Stimulated activated memory B cell treated with anti-CD40 and anti-IgM and Interleukin-4, amounts not matched to agents 10 μg/mL and 1 μg/mL and 100 μg/mL, for 72 hours (primary cell): ENCODE measurements at regions not wholly inside any gene's neighbourhood (a gene's known extent, or its start where the extent isn't known, plus 50 kb on each side); places are given as distances from the start of the nearest gene placed in this dataset.
"Not testable (repeated sequence)": the region's sequence is repeated elsewhere in the genome, so short reads cannot be mapped to it uniquely, and the experiment has no call there.

Experiments used
- ATAC-seq: fragments of 150-1000 bp; cut with Tn5 transposase; 2 replicates; pipeline ENCODE4 v1.10.0; 2021
- H3K27ac Mint-ChIP-seq: one replicate; pipeline ENCODE4 v1.8.0; 2022; ENCODE audit warnings: mild to moderate bottlenecking, mixed read lengths
- H3K27me3 Mint-ChIP-seq: one replicate; pipeline ENCODE4 v1.8.0; 2022; ENCODE audit warnings: mixed read lengths
- H3K36me3 Mint-ChIP-seq: one replicate; pipeline ENCODE4 v1.8.0; 2022; ENCODE audit warnings: mixed read lengths
- H3K4me1 Mint-ChIP-seq: one replicate; pipeline ENCODE4 v1.8.0; 2022; ENCODE audit warnings: mixed read lengths
- H3K4me3 Mint-ChIP-seq: one replicate; pipeline ENCODE4 v1.8.0; 2022; ENCODE audit warnings: mild to moderate bottlenecking, moderate library complexity, mixed read lengths
- H3K9me3 Mint-ChIP-seq: one replicate; pipeline ENCODE4 v1.8.0; 2022; ENCODE audit warnings: mixed read lengths

DNA sequence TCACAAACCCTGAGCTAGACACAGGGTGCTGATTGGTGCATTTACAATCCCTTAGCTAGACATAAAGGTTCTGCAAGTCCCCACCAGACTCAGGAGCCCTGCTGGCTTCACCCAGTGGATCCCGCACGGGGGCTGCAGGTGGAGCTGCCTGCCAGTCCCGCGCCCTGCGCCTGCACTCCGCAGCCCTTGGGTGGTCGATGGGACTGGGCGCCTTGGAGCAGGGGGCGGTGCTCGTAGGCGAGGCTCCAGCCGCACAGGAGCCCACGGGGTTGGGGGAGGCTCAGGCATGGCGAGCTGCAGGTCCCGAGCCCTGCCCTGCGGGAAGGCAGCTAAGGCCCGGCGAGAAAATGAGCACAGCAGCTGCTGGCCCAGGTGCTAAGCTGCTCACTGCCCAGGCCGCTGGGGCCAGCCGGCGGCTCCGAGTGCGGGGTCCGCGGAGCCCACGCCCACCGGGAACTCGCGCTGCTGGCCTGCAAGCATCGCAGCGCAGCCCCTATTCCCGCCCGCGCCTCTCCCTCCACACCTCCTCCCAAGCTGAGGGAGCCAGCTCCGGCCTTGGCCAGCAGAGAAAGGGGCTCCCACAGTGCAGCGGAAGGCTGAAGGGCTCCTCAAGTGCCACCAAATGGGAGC lies 155.2 kb downstream of the SLC25A46 start:
- not testable (repeated sequence) for H3K27me3 Mint-ChIP-seq, H3K4me3 Mint-ChIP-seq, H3K4me1 Mint-ChIP-seq, H3K27ac Mint-ChIP-seq, ATAC-seq, H3K36me3 Mint-ChIP-seq, H3K9me3 Mint-ChIP-seq

DNA sequence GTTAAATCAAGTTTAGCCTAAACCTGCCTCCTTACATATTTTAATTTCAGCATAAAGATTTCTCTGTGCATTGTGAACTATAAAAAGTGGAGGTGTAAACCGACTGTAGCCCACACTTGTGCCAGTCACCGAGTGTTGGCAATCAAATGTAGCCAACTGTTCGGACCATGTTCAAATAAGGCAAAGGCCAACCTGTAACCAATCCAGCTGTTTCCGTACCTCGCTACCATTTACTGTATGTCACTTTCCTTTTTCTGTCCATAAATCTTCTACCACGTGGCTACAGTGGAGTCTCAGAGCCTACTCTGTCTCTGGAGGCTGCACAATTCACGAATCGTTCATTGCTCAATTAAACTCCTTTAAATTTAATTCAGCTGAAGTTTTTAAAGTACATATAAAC lies 156.0 kb downstream of the SLC25A46 start:
- no peaks in the 10 kb centered on the region for H3K27me3 Mint-ChIP-seq
- ATAC-seq = no peak

DNA sequence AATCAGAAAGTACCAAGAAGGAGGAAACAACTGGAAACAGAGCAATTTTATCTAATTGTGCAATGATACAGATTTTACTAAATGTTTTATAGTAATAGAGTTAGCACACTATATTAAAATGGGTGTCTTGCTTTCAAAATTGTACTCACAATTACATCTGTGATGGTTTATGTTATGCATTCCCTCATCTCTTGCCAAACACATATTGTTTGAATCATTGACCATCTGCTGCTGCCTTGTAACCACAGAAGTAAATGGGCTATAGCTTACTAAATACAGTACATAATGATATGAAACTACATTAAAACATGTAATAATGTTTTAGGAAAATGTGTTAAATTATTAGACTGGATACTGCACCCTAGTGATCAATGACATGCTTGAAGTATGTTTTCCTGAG lies 158.1 kb downstream of the SLC25A46 start:
- H3K36me3 Mint-ChIP-seq = no peaks in the 10 kb centered on the region
- no peak overlapping the region for H3K4me3 Mint-ChIP-seq
- H3K27me3 Mint-ChIP-seq = no peaks in the 10 kb centered on the region
- no peaks in the 10 kb centered on the region for H3K4me1 Mint-ChIP-seq
- no peak for ATAC-seq
- no peak overlapping the region for H3K27ac Mint-ChIP-seq
- H3K9me3 Mint-ChIP-seq = no peaks in the 10 kb centered on the region

More for the DNA sequence above, 156.0 kb downstream of the SLC25A46 start:
- Mint-ChIP-seq H3K9me3 (peaks cover 3% of the 10 kb centered on the region), H3K27ac (no peak overlapping the region), H3K4me1 (no peaks in the 10 kb centered on the region), H3K36me3 (no peaks in the 10 kb centered on the region), H3K4me3 (no peak overlapping the region)

DNA sequence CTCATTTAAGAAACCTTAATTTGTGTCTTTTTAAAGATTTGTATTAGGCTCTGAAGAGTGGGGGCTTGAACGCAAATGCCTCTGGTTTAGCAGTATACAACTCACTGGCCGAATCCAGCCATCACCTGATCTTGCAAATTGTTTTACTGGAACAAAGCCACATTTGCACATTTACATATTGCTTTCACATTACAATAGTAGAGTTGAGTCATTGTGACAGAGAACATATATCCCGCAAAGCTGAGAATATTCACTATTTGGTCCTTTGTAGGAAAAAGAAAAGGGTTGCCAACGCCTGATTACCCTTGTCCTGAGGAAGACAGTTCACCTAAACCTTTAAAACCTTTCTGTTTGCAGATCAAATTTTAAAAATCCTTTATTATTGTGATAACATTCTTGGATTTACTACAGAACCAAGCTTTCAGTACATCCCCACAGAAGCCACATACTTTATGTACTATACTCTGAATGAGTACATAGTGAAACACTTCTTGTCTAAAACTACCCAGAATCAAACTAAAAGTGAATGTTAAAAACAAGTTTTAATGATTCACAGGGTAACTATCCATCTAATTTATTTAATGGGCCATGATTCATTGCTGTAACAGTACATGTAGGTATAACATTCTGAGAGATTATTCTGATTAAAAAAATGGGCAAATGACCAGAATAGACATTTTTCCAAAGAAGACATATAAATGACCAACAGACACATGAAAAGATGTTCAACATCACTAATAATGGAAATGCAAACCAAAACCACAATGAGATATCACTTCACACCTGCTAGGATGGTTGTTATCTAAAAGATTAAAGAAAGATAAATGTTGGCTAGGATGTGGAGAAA lies 161.0 kb downstream of the SLC25A46 start:
- no peaks in the 10 kb centered on the region for H3K36me3 Mint-ChIP-seq
- H3K27me3 Mint-ChIP-seq = no peaks in the 10 kb centered on the region
- H3K27ac Mint-ChIP-seq = no peak overlapping the region
- no peak for ATAC-seq
- H3K4me1 Mint-ChIP-seq = no peaks in the 10 kb centered on the region
- no peaks in the 10 kb centered on the region for H3K9me3 Mint-ChIP-seq
- no peak overlapping the region for H3K4me3 Mint-ChIP-seq

DNA sequence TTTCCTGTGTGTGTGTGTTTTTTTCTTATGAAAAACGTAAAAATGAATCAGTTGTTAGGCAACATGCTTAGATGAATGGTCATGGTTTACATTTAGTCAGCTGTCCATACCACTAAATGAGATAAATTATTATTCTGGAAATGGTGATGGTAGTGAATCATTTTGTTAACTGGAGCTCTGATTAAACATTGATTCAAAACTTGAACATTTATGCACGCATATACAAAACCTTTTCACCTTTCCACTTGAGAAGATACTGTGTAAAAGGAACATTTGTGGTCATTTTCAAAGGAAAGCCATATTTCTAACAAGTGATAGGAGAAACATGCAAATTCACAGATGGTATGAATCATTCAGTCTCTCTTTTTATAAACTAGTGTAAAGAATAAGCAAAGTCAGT lies 162.0 kb downstream of the SLC25A46 start:
- no peaks in the 10 kb centered on the region for H3K36me3 Mint-ChIP-seq
- no peak for ATAC-seq

DNA sequence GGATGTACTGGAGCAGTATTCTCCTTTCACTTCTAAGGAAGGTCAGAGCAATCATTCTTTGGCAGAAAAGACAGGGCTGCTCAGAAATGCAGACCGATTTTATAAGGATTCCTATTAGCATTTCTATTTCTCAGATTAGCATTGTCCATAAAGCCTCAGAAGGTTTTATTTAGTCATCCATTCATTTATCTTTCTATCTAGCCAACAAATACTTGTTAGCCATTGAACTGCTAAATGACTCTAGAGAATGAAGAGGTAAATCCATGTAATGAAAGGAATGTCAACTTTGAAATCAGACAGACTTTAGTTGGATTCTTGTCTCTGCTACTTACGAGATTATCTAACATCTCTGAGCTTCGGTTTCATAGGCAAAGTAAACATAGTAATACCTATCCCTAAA lies 165.2 kb downstream of the SLC25A46 start:
- no peak for ATAC-seq
- no peak overlapping the region for H3K27ac Mint-ChIP-seq
- no peaks in the 10 kb centered on the region for H3K4me1 Mint-ChIP-seq
- no peaks in the 10 kb centered on the region for H3K36me3 Mint-ChIP-seq
- no peaks in the 10 kb centered on the region for H3K27me3 Mint-ChIP-seq
- no peaks in the 10 kb centered on the region for H3K9me3 Mint-ChIP-seq
- no peak overlapping the region for H3K4me3 Mint-ChIP-seq

More for the DNA sequence above, 162.0 kb downstream of the SLC25A46 start:
- Mint-ChIP-seq H3K27me3 (no peaks in the 10 kb centered on the region), H3K9me3 (no peaks in the 10 kb centered on the region), H3K4me1 (no peaks in the 10 kb centered on the region), H3K27ac (no peak overlapping the region), H3K4me3 (no peak overlapping the region)

DNA sequence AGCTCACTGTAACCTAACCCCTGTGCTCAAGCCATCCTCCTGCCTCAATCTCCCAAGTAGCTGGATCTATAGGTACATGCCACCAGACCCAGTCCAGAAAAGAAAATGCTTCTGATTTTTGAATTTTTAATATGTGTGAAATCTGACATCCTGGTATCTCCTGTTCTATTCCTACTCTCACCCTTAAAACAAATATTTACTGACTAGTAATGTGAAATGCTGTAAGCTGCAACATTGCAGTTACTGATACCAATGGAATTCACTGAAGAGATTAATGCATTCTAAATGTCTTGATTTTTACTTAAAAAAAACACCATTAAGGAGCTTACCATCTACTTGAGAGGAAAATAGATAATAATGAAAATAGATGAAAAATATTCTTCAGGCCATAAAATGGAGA lies 162.7 kb upstream of the TSLP start:
- H3K27me3 Mint-ChIP-seq = no peaks in the 10 kb centered on the region
- H3K9me3 Mint-ChIP-seq = no peaks in the 10 kb centered on the region
- no peak overlapping the region for H3K27ac Mint-ChIP-seq
- no peaks in the 10 kb centered on the region for H3K4me1 Mint-ChIP-seq
- ATAC-seq = no peak
- no peaks in the 10 kb centered on the region for H3K36me3 Mint-ChIP-seq
- no peak overlapping the region for H3K4me3 Mint-ChIP-seq

DNA sequence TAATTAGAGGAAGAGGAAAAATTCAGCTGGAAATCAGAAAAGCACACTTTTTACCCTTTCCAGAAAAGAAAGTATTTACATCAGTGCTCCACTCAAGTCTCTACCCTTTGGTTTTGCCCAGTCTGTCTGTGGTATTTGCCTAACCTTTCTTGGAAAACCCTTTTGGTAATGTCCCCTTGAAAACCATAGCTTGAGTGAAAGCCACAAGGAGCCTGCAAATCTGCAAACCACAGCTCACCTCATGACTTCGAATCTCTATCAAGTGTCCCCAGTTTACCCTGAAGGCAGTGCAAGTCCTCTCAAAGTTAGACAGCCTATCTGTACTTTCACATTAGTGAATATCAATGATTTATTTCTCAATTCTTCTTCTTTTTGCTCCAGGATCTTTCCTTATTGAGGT lies 162.1 kb upstream of the TSLP start:
- no peak for ATAC-seq
- no peak overlapping the region for H3K4me3 Mint-ChIP-seq
- no peaks in the 10 kb centered on the region for H3K36me3 Mint-ChIP-seq
- H3K9me3 Mint-ChIP-seq = no peaks in the 10 kb centered on the region
- H3K27me3 Mint-ChIP-seq = no peaks in the 10 kb centered on the region
- no peak overlapping the region for H3K27ac Mint-ChIP-seq
- H3K4me1 Mint-ChIP-seq = no peaks in the 10 kb centered on the region

DNA sequence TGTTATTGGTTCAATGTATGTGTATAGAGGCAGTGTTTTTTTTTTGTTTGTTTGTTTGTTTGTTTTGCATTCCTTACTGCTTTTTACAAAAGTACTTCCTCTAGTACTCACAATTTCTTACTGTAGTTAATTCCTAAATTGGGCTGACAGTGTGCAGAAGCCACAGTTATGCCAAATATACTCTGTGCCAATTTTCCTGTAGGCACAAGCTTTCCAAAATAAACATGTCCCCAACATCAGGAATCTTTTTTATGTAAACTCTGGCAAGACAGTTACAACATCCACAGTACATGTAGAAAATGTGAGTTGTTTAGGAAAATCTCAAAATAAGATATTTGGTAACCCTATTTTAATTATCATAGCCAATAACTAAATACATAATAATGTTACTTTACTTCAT lies 161.6 kb upstream of the TSLP start:
- Mint-ChIP-seq H3K4me1 (no peaks in the 10 kb centered on the region), H3K4me3 (no peak overlapping the region), H3K27ac (no peak overlapping the region), H3K36me3 (no peaks in the 10 kb centered on the region), H3K27me3 (no peaks in the 10 kb centered on the region), H3K9me3 (no peaks in the 10 kb centered on the region)
- no peak for ATAC-seq

DNA sequence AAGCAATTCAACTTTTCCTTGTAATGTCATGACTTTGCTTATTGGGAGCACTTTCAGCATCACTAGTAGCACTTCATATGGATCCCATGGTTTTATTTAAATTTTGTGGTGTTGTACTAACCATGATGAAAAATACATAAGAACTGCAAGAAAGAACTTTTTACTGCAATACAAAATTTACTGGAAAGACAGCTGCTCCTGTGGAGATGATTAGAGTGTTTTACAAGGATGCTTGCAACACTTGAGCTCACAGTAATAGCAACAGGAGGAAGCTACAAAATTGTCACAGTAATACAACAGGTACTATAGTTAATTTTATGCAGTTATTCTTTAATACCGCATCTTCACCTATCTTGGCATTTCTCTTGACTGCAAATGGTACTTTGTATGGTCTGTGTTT lies 158.3 kb upstream of the TSLP start:
- Mint-ChIP-seq H3K27me3 (no peaks in the 10 kb centered on the region), H3K4me3 (no peak overlapping the region), H3K4me1 (no peaks in the 10 kb centered on the region), H3K36me3 (no peaks in the 10 kb centered on the region), H3K9me3 (no peaks in the 10 kb centered on the region), H3K27ac (no peak overlapping the region)
- ATAC-seq = no peak

DNA sequence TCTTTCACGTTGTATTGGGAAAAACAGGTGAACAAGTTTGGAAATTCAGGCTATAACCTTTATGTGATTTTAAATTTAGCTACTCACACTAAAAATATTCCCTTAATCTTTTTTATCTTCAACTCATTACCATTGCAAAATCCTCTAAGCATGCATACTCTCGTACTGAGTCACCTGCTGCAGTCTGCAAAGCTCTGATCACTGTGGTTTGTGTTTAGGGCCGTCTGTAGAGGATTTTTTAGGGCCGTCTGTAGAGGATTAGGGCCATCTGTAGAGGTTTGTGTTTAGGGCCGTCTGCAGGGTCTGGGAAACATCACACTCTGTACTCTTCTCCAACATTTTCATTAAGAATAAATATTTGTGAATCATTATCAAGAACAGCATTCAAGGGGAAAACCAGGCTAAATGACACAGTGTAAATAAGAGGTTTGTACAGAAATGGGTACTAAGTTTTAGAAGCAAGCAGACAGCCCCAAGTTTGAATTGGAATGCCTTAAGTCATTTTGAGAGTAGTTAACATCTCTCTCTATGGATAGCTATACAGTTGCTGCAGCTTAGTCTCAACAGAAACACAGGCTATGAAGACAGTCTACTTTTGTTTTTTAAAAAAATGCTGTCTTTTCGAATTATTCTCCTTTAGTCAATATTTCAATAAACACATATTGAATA lies 155.0 kb upstream of the TSLP start:
- H3K4me1 Mint-ChIP-seq = no peaks in the 10 kb centered on the region
- H3K27ac Mint-ChIP-seq = no peak overlapping the region
- H3K27me3 Mint-ChIP-seq = no peaks in the 10 kb centered on the region
- no peaks in the 10 kb centered on the region for H3K9me3 Mint-ChIP-seq
- no peaks in the 10 kb centered on the region for H3K36me3 Mint-ChIP-seq
- H3K4me3 Mint-ChIP-seq = no peak overlapping the region
- no peak for ATAC-seq

DNA sequence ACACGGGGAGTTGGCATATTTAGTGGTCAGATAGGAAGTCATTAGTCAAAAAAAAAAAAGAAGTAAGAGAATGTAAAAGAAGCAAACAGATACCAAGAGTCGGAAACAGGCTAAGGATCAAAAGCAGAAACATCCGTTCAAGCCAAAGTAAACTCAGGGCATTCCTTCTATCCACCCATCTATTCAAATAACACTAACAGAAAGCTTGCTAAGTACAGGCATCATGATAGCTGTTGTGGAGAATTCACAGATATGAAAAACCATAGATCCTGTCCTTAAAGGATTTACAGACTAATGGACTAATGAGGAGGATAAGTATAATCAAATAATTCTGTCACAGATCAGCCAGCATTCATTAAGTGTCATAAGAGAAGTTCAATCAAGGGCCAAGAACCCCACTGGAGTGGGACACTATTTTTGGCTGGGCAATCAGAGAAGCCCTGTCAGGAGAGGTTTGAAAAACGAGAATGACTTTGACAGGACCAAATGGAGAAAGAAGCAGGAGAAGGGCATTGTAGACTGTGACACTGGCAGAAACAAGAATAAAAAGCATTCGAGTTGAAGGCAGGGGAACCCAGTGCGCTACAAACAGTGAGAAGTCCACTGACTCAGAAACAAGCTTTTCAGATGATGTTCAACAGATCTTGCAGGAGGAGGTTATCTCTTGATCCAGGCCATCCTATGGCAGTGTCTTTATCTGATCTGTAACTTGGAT lies 154.2 kb upstream of the TSLP start:
- Mint-ChIP-seq H3K4me3 (no peak overlapping the region), H3K9me3 (no peaks in the 10 kb centered on the region), H3K27me3 (no peaks in the 10 kb centered on the region), H3K27ac (no peak overlapping the region), H3K36me3 (no peaks in the 10 kb centered on the region), H3K4me1 (no peaks in the 10 kb centered on the region)
- no peak for ATAC-seq

DNA sequence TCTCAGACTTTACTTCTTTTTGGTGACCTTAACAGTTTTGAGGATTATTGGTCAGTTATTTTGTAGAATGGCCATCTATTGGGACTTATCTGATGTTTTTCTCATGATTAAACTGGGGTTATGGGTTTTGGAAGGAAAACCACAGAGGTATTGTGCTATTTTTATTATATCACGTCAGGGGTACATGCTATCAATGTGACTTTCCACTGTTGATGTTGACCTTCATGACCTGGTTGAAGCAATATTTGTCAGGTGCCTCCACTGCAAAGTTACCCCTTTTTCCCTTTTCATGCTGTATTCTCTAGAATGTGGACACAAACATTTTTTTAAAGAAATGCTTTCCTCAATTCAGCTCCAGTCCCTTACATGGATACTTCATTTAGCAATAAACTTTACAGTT lies 152.8 kb upstream of the TSLP start:
- Mint-ChIP-seq H3K4me1 (no peaks in the 10 kb centered on the region), H3K9me3 (no peaks in the 10 kb centered on the region), H3K4me3 (no peak overlapping the region), H3K36me3 (no peaks in the 10 kb centered on the region), H3K27me3 (no peaks in the 10 kb centered on the region), H3K27ac (no peak overlapping the region)
- no peak for ATAC-seq

DNA sequence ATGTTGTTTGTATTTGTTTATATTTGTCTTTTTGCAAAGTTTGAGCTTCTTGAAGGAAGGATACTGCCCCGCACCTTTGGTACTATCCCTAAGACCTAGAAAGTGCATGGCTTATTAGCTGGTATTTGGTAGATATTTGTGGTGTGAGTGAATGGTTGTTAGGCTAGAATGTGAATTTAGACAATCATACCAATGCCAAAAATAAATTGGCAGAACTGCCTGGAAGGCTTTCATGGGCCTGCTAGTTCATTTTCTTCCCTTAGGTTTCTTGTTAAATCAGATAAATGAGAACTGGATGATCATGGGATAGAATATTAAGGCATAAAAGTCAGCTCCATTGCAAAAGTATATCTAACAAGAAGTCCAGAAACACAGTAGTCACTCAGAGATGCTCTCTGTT lies 147.5 kb upstream of the TSLP start:
- H3K27ac Mint-ChIP-seq = no peak overlapping the region
- no peaks in the 10 kb centered on the region for H3K36me3 Mint-ChIP-seq
- no peak for ATAC-seq
- no peaks in the 10 kb centered on the region for H3K27me3 Mint-ChIP-seq
- H3K9me3 Mint-ChIP-seq = peaks cover 2% of the 10 kb centered on the region
- H3K4me3 Mint-ChIP-seq = no peak overlapping the region
- no peaks in the 10 kb centered on the region for H3K4me1 Mint-ChIP-seq

DNA sequence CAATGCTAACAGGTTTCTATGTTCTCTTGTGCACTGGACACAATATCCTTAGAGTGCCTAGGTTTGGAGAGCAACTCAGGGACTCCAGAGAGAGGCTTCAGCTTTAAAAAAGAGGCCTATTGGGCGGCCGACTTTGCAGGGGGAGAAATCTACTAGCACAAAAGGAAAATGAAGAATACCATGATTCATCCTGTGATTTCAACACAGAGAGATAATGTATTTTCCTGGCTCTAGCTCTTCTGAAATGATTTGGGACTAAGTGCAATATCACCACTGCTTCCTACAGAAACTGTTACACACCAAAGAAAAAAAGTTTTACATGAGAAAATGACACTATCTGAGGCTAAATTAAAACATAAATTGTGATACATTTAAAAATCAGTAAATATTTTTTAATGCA lies 146.1 kb upstream of the TSLP start:
- H3K27me3 Mint-ChIP-seq = no peaks in the 10 kb centered on the region
- no peak for ATAC-seq
- H3K4me1 Mint-ChIP-seq = no peaks in the 10 kb centered on the region
- H3K36me3 Mint-ChIP-seq = no peaks in the 10 kb centered on the region
- peaks cover 2% of the 10 kb centered on the region for H3K9me3 Mint-ChIP-seq
- no peak overlapping the region for H3K4me3 Mint-ChIP-seq
- no peak overlapping the region for H3K27ac Mint-ChIP-seq
